ENCODE measurements at regions not wholly inside any gene's neighbourhood (a gene's known extent, or its start where the extent isn't known, plus 50 kb on each side); places are given as distances from the start of the nearest gene placed in this dataset.

- CTCF ChIA-PET, result interaction anchor here (0.8 to 5.1 kb wide), 5 partner anchors 9 to 31 kb away, joined by 3 to 31 read pairs (median 4); no protein-coding TSS in a partner anchor
- Mint-ChIP-seq H3K4me3 (peak overlapping the region; percentile 76), H3K4me1 (peaks cover 83% of the 10 kb centered on the region), H3K9me3 (peaks cover 10% of the 10 kb centered on the region), H3K27ac (peak overlapping the region; percentile 99), H3K36me3 (ENCODE audit: low read depth) (peaks cover 46% of the 10 kb centered on the region), H3K27me3 (no peaks in the 10 kb centered on the region)
- POLR2A ChIA-PET, result interaction anchor here (0.8 kb wide), 1 partner anchor 11 kb away, joined by 3 read pairs; no protein-coding TSS in a partner anchor
- peak; percentile 92 for DNase-seq
Measured at GRCh38 chr4:152100379-152101201, 339.8 kb upstream of the GATB start.

GRCh38 chr4:152099981-152100378, 339.2 kb upstream of the GATB start:
- peak overlapping the region; percentile 99 for H3K27ac Mint-ChIP-seq
- peak overlapping the region; percentile 76 for H3K4me3 Mint-ChIP-seq
- H3K36me3 Mint-ChIP-seq (ENCODE audit: low read depth), result peaks cover 43% of the 10 kb centered on the region
- POLR2A ChIA-PET, result no interaction called here
- peaks cover 86% of the 10 kb centered on the region for H3K4me1 Mint-ChIP-seq
- no peak for DNase-seq
- CTCF ChIA-PET, result interaction anchor here (0.8 to 5.1 kb wide), 3 partner anchors 10 to 31 kb away, joined by 4 to 31 read pairs (median 4); no protein-coding TSS in a partner anchor
- no peaks in the 10 kb centered on the region for H3K27me3 Mint-ChIP-seq
- H3K9me3 Mint-ChIP-seq, result peaks cover 10% of the 10 kb centered on the region

- peaks cover 10% of the 10 kb centered on the region for H3K9me3 Mint-ChIP-seq
- DNase-seq, result no peak
- POLR2A ChIA-PET, result no interaction called here
Measured at GRCh38 chr4:152099555-152099954, 338.7 kb upstream of the GATB start.

GRCh38 chr4:152099061-152099425, 338.2 kb upstream of the GATB start:
- Mint-ChIP-seq H3K4me1 (peaks cover 89% of the 10 kb centered on the region), H3K4me3 (no peak overlapping the region), H3K36me3 (ENCODE audit: low read depth) (peaks cover 45% of the 10 kb centered on the region), H3K27ac (peak overlapping the region; percentile 99), H3K27me3 (no peaks in the 10 kb centered on the region), H3K9me3 (peaks cover 10% of the 10 kb centered on the region)
- POLR2A ChIA-PET, result no interaction called here
- CTCF ChIA-PET, result no interaction called here
- no peak for DNase-seq

More at GRCh38 chr4:152099555-152099954, 338.7 kb upstream of the GATB start:
- Mint-ChIP-seq H3K4me3 (peak overlapping the region; percentile 76), H3K36me3 (ENCODE audit: low read depth) (peaks cover 43% of the 10 kb centered on the region), H3K27me3 (no peaks in the 10 kb centered on the region), H3K4me1 (peaks cover 87% of the 10 kb centered on the region), H3K27ac (peak overlapping the region; percentile 99)
- CTCF ChIA-PET, result interaction anchor here (1.7 to 5.1 kb wide), 2 partner anchors 16 to 32 kb away, joined by 4 to 31 read pairs; no protein-coding TSS in a partner anchor

GRCh38 chr4:152098365-152099060, 337.7 kb upstream of the GATB start:
- POLR2A ChIA-PET, result no interaction called here
- CTCF ChIA-PET, result interaction anchor here (0.6 to 1.7 kb wide), 3 partner anchors 15 to 36 kb away, joined by 3 to 4 read pairs (median 3); no protein-coding TSS in a partner anchor

GRCh38 chr4:152097371-152097770, 336.6 kb upstream of the GATB start:
- POLR2A ChIA-PET, result no interaction called here
- Mint-ChIP-seq H3K9me3 (peaks cover 9% of the 10 kb centered on the region), H3K27me3 (no peaks in the 10 kb centered on the region), H3K36me3 (ENCODE audit: low read depth) (peaks cover 31% of the 10 kb centered on the region), H3K4me1 (peaks cover 73% of the 10 kb centered on the region), H3K27ac (peak overlapping the region; percentile 83), H3K4me3 (no peak overlapping the region)
- no peak for DNase-seq
- CTCF ChIA-PET, result interaction anchor here (0.9 to 1.7 kb wide), 4 partner anchors 11 to 77 kb away, joined by 3 to 6 read pairs (median 4); no protein-coding TSS in a partner anchor

More at GRCh38 chr4:152098365-152099060, 337.7 kb upstream of the GATB start:
- peaks cover 41% of the 10 kb centered on the region for H3K36me3 Mint-ChIP-seq (ENCODE audit: low read depth)
- peaks cover 9% of the 10 kb centered on the region for H3K9me3 Mint-ChIP-seq
- H3K27me3 Mint-ChIP-seq, result no peaks in the 10 kb centered on the region
- peaks cover 84% of the 10 kb centered on the region for H3K4me1 Mint-ChIP-seq
- H3K4me3 Mint-ChIP-seq, result no peak overlapping the region
- peak overlapping the region; percentile 99 for H3K27ac Mint-ChIP-seq
- DNase-seq, result no peak

GRCh38 chr4:152095701-152096070, 334.9 kb upstream of the GATB start:
- Mint-ChIP-seq H3K36me3 (ENCODE audit: low read depth) (peaks cover 18% of the 10 kb centered on the region), H3K9me3 (peaks cover 8% of the 10 kb centered on the region), H3K4me1 (peaks cover 61% of the 10 kb centered on the region), H3K27ac (peak overlapping the region; percentile 71), H3K4me3 (no peak overlapping the region), H3K27me3 (no peaks in the 10 kb centered on the region)
- DNase-seq, result no peak
- ChIA-PET POLR2A (no interaction called here), CTCF (interaction anchor here (1.0 kb wide), 2 partner anchors 10 to 28 kb away, joined by 3 to 4 read pairs; no protein-coding TSS in a partner anchor)

GRCh38 chr4:152094970-152095700, 334.3 kb upstream of the GATB start:
- no peaks in the 10 kb centered on the region for H3K27me3 Mint-ChIP-seq
- peaks cover 59% of the 10 kb centered on the region for H3K4me1 Mint-ChIP-seq
- H3K9me3 Mint-ChIP-seq, result peaks cover 8% of the 10 kb centered on the region
- peaks cover 17% of the 10 kb centered on the region for H3K36me3 Mint-ChIP-seq (ENCODE audit: low read depth)
- no peak for DNase-seq
- peak overlapping the region; percentile 71 for H3K27ac Mint-ChIP-seq
- POLR2A ChIA-PET, result no interaction called here
- CTCF ChIA-PET, result interaction anchor here (1.4 to 1.8 kb wide), 2 partner anchors 11 kb away, joined by 3 to 6 read pairs; no protein-coding TSS in a partner anchor
- H3K4me3 Mint-ChIP-seq, result no peak overlapping the region

GRCh38 chr4:152091405-152091804, 330.6 kb upstream of the GATB start:
- Mint-ChIP-seq H3K27ac (no peak overlapping the region), H3K27me3 (no peaks in the 10 kb centered on the region), H3K4me3 (no peak overlapping the region), H3K9me3 (peaks cover 4% of the 10 kb centered on the region), H3K36me3 (ENCODE audit: low read depth) (peaks cover 8% of the 10 kb centered on the region), H3K4me1 (peaks cover 38% of the 10 kb centered on the region)
- POLR2A ChIA-PET, result no interaction called here
- DNase-seq, result no peak
- CTCF ChIA-PET, result interaction anchor here (1.6 to 1.8 kb wide), 2 partner anchors 15 to 45 kb away, joined by 4 read pairs; no protein-coding TSS in a partner anchor

GRCh38 chr4:152090543-152090942, 329.7 kb upstream of the GATB start:
- Mint-ChIP-seq H3K27me3 (no peaks in the 10 kb centered on the region), H3K9me3 (peaks cover 4% of the 10 kb centered on the region), H3K27ac (no peak overlapping the region), H3K36me3 (ENCODE audit: low read depth) (peaks cover 10% of the 10 kb centered on the region), H3K4me1 (peaks cover 38% of the 10 kb centered on the region), H3K4me3 (no peak overlapping the region)
- no peak for DNase-seq
- CTCF ChIA-PET, result interaction anchor here (0.7 to 1.8 kb wide), 5 partner anchors 10 to 81 kb away, joined by 3 to 5 read pairs (median 4); no protein-coding TSS in a partner anchor
- POLR2A ChIA-PET, result no interaction called here

- no peak overlapping the region for H3K27ac Mint-ChIP-seq
- no peaks in the 10 kb centered on the region for H3K27me3 Mint-ChIP-seq
- no peak overlapping the region for H3K4me3 Mint-ChIP-seq
- CTCF ChIA-PET, result interaction anchor here (1.4 to 1.6 kb wide), 2 partner anchors 11 to 13 kb away, joined by 3 to 4 read pairs; no protein-coding TSS in a partner anchor
- peaks cover 37% of the 10 kb centered on the region for H3K4me1 Mint-ChIP-seq
- no peak for DNase-seq
- POLR2A ChIA-PET, result no interaction called here
- H3K9me3 Mint-ChIP-seq, result peaks cover 9% of the 10 kb centered on the region
- peaks cover 14% of the 10 kb centered on the region for H3K36me3 Mint-ChIP-seq (ENCODE audit: low read depth)
Measured at GRCh38 chr4:152089584-152089983, 328.8 kb upstream of the GATB start.

- H3K27ac Mint-ChIP-seq, result no peak overlapping the region
- no peak overlapping the region for H3K4me3 Mint-ChIP-seq
- peaks cover 33% of the 10 kb centered on the region for H3K4me1 Mint-ChIP-seq
- H3K9me3 Mint-ChIP-seq, result peaks cover 5% of the 10 kb centered on the region
- no peak for DNase-seq
- peaks cover 14% of the 10 kb centered on the region for H3K36me3 Mint-ChIP-seq (ENCODE audit: low read depth)
- POLR2A ChIA-PET, result no interaction called here
- no peaks in the 10 kb centered on the region for H3K27me3 Mint-ChIP-seq
- CTCF ChIA-PET, result interaction anchor here (1.8 kb wide), 1 partner anchor 9 kb away, joined by 6 read pairs; no protein-coding TSS in a partner anchor
Measured at GRCh38 chr4:152087335-152087734, 326.5 kb upstream of the GATB start.
